Smooth muscle cell (in vitro differentiated cells): ENCODE measurements at regions not wholly inside any gene's neighbourhood (a gene's known extent, or its start where the extent isn't known, plus 50 kb on each side); places are given as distances from the start of the nearest gene placed in this dataset.

Experiments
- DNase-seq: peaks from one replicate; lab custom pipeline; 2025; ENCODE audit not compliant: unreplicated experiment; lab: John Stamatoyannopoulos, UW
- H2AFZ ChIP-seq: fragments of 200-600 bp; sonication (generic); 2 replicates; pipeline ENCODE4 v1.6.0; 2016; ENCODE audit warnings: antibody characterized with exemption, low read depth, mild to moderate bottlenecking
- H3F3A ChIP-seq: fragments of 200-600 bp; sonication (generic); 2 replicates; pipeline ENCODE4 v1.6.0; 2017; ENCODE audit warnings: antibody characterized with exemption, low read depth
- H3K27ac ChIP-seq: fragments of 200-600 bp; sonication (generic); 2 replicates; pipeline ENCODE4 v1.5.1; 2016; ENCODE audit warnings: low read depth, mild to moderate bottlenecking
- H3K27me3 ChIP-seq: fragments of 200-600 bp; sonication (generic); 2 replicates; pipeline ENCODE4 v1.6.1; 2016; ENCODE audit warnings: low read depth, mild to moderate bottlenecking
- H3K36me3 ChIP-seq: fragments of 200-600 bp; sonication (generic); 2 replicates; pipeline ENCODE4 v1.5.1; 2016; ENCODE audit warnings: low read depth
- H3K4me1 ChIP-seq: fragments of 200-600 bp; sonication (generic); 2 replicates; pipeline ENCODE4 v1.5.1; 2016; ENCODE audit warnings: low read depth
- H3K4me2 ChIP-seq: fragments of 200-600 bp; sonication (generic); 2 replicates; pipeline ENCODE4 v1.6.0; 2016; ENCODE audit warnings: mild to moderate bottlenecking
- H3K4me3 ChIP-seq: fragments of 200-600 bp; sonication (generic); 2 replicates; pipeline ENCODE4 v1.5.1; 2016; ENCODE audit warnings: mild to moderate bottlenecking
- H3K79me2 ChIP-seq: fragments of 200-600 bp; sonication (generic); 2 replicates; pipeline ENCODE4 v1.6.0; 2016; ENCODE audit warnings: low read depth, mild to moderate bottlenecking
- H3K9ac ChIP-seq: fragments of 200-600 bp; sonication (generic); 2 replicates; pipeline ENCODE4 v1.6.0; 2016; ENCODE audit warnings: low read depth
- H3K9me3 ChIP-seq: fragments of 200-600 bp; sonication (generic); replicated peaks from 2 replicates; pipeline ENCODE4 v1.5.1; 2016; ENCODE audit warnings: low read depth
- H4K20me1 ChIP-seq: fragments of 200-600 bp; sonication (generic); 2 replicates; pipeline ENCODE4 v1.6.0; 2016; ENCODE audit warnings: low read depth
- WGBS: methylation state at CpG from one replicate; pipeline ENCODE4 v1.1.7; 2016; ENCODE audit warnings: low lambda C conversion rate; 5-methylcytosine and 5-hydroxymethylcytosine counted together
- TF ChIP-seq, protein P1 (sequence below): fragments of 200-600 bp; sonication (generic); IDR thresholded peaks from 2 replicates; pipeline ENCODE4 v1.5.1; 2017; ENCODE audit warnings: borderline replicate concordance, mild to moderate bottlenecking, antibody characterized with exemption; ENCODE audit not compliant: insufficient read depth, poor library complexity, severe bottlenecking

GRCh38 chr3:96022676-96023075, 791.7 kb upstream of the EPHA6 start:
- Histone ChIP-seq H3F3A (no peaks in the 10 kb centered on the region), H3K4me2 (no peak overlapping the region), H3K9me3 (no peaks in the 10 kb centered on the region), H2AFZ (no peak overlapping the region), H3K79me2 (no peaks in the 10 kb centered on the region), H3K9ac (no peak overlapping the region), H4K20me1 (no peaks in the 10 kb centered on the region), H3K4me3 (no peak overlapping the region), H3K4me1 (no peaks in the 10 kb centered on the region), H3K27ac (no peak overlapping the region), H3K27me3 (no peaks in the 10 kb centered on the region), H3K36me3 (no peaks in the 10 kb centered on the region)
- TF ChIP-seq, protein P1, sequence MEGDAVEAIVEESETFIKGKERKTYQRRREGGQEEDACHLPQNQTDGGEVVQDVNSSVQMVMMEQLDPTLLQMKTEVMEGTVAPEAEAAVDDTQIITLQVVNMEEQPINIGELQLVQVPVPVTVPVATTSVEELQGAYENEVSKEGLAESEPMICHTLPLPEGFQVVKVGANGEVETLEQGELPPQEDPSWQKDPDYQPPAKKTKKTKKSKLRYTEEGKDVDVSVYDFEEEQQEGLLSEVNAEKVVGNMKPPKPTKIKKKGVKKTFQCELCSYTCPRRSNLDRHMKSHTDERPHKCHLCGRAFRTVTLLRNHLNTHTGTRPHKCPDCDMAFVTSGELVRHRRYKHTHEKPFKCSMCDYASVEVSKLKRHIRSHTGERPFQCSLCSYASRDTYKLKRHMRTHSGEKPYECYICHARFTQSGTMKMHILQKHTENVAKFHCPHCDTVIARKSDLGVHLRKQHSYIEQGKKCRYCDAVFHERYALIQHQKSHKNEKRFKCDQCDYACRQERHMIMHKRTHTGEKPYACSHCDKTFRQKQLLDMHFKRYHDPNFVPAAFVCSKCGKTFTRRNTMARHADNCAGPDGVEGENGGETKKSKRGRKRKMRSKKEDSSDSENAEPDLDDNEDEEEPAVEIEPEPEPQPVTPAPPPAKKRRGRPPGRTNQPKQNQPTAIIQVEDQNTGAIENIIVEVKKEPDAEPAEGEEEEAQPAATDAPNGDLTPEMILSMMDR: no peak
- no peak for DNase-seq
- 82% methylated on average over 2 of the region's 2 CpGs for WGBS

DNA sequence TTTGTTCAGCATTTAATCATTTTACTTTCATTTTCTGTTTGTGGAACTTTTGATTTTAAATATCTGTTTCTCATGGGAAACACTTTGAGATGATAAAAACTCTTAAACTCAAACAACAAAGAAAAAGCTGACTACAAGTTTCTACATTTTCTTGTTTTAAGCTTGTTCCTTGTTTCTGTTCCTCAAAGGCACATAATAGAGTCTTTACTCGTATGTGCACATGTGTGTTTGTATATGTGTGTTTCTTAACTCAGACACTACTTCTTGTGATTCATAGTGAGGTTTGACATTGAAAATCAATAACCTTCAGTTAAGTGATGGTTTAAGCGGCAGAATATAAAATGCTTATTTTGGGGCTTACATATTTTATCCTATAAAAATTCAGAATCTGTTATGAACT, 786.7 kb upstream of the EPHA6 start:
- Histone ChIP-seq H3K4me3 (no peak overlapping the region), H3K4me1 (no peaks in the 10 kb centered on the region), H3K79me2 (no peaks in the 10 kb centered on the region), H4K20me1 (no peaks in the 10 kb centered on the region), H3K27ac (no peak overlapping the region), H3K9me3 (no peaks in the 10 kb centered on the region), H2AFZ (peak overlapping the region; percentile 49), H3K27me3 (no peaks in the 10 kb centered on the region), H3F3A (no peaks in the 10 kb centered on the region), H3K9ac (no peak overlapping the region), H3K4me2 (peak overlapping the region; percentile 1), H3K36me3 (no peaks in the 10 kb centered on the region)
- WGBS: 90% methylated on average over 2 of the region's 2 CpGs
- TF ChIP-seq, protein P1: no peak
- DNase-seq: no peak

GRCh38 chr3:96039632-96040031, 774.8 kb upstream of the EPHA6 start:
- Histone ChIP-seq H3K4me2 (no peak overlapping the region), H3F3A (no peaks in the 10 kb centered on the region), H3K79me2 (no peaks in the 10 kb centered on the region), H3K27ac (no peak overlapping the region), H3K4me3 (no peak overlapping the region), H3K36me3 (no peaks in the 10 kb centered on the region), H3K4me1 (no peaks in the 10 kb centered on the region), H3K27me3 (no peaks in the 10 kb centered on the region), H3K9me3 (no peaks in the 10 kb centered on the region), H4K20me1 (no peaks in the 10 kb centered on the region), H2AFZ (no peak overlapping the region), H3K9ac (no peak overlapping the region)
- DNase-seq: no peak
- TF ChIP-seq, protein P1: no peak

- no peak overlapping the region for H3K9ac ChIP-seq
- H3K79me2 ChIP-seq: no peaks in the 10 kb centered on the region
- no peaks in the 10 kb centered on the region for H3F3A ChIP-seq
- H3K4me2 ChIP-seq: no peak overlapping the region
- TF ChIP-seq, protein P1: no peak
- no peaks in the 10 kb centered on the region for H3K27me3 ChIP-seq
- H4K20me1 ChIP-seq: no peaks in the 10 kb centered on the region
- H3K4me3 ChIP-seq: no peak overlapping the region
- no peak for DNase-seq
- no peaks in the 10 kb centered on the region for H3K9me3 ChIP-seq
- no peaks in the 10 kb centered on the region for H3K4me1 ChIP-seq
- 90% methylated on average over 1 of the region's 1 CpG for whole genome bisulfite sequencing
- no peak overlapping the region for H3K27ac ChIP-seq
- no peak overlapping the region for H2AFZ ChIP-seq
- H3K36me3 ChIP-seq: no peaks in the 10 kb centered on the region
Measured at GRCh38 chr3:96059301-96059700, 755.1 kb upstream of the EPHA6 start.
